ENCODE measurements at regions not wholly inside any gene's neighbourhood (a gene's known extent, or its start where the extent isn't known, plus 50 kb on each side); places are given as distances from the start of the nearest gene placed in this dataset.

DNA sequence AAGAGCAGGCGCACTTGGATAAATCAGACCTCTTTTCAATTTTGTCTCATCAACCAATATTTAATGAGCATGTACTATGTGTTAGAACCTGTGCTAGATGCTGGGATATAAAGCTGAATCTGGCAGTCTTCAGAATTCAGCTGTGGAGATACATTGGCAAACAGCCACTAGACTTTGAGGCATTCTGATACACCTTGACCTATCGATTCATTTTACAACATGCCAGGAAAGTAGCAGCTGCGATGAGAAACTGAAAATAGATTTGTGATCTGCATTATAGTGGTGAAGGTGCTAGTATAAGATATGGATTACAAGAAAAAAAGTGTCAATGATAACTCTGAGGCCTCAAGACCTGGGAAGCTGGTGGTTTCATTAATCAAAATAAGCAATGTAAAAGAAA, 1338.1 kb upstream of the TENM4 start:
- H3K36me3 ChIP-seq = no peaks in the 10 kb centered on the region
- H3K4me1 ChIP-seq (ENCODE audit: insufficient read depth) = peaks cover 2% of the 10 kb centered on the region
- TF ChIP-seq CTCF (IDR thresholded peaks at IDR 0.05) (no peak), EP300 (IDR thresholded peaks at IDR 0.05) (no peak), POLR2A (IDR thresholded peaks at IDR 0.05) (no peak)
- DNase-seq = no peak
- H3K27me3 ChIP-seq = no peaks in the 10 kb centered on the region
- H3K9me3 ChIP-seq = no peaks in the 10 kb centered on the region
- 82 to 84% (median 84%) methylated on average over 3 of the region's 3 CpGs for WGBS, 3 donors
- H3K4me3 ChIP-seq = no peak overlapping the region
- H3K27ac ChIP-seq = no peak overlapping the region
- intact Hi-C loops (cut with DNase I) = no loop called here

- H3K36me3 ChIP-seq = no peaks in the 10 kb centered on the region
- intact Hi-C loops (cut with DNase I) = no loop called here
- H3K4me3 ChIP-seq = no peak overlapping the region
- H3K27me3 ChIP-seq = no peaks in the 10 kb centered on the region
- TF ChIP-seq CTCF (IDR thresholded peaks at IDR 0.05) (no peak), POLR2A (IDR thresholded peaks at IDR 0.05) (no peak), EP300 (IDR thresholded peaks at IDR 0.05) (no peak)
- no peaks in the 10 kb centered on the region for H3K9me3 ChIP-seq
- H3K27ac ChIP-seq = no peak overlapping the region
- DNase-seq = no peak
- 62 to 72% (median 64%) methylated on average over 3 of the region's 3 CpGs for WGBS, 3 donors
- H3K4me1 ChIP-seq (ENCODE audit: insufficient read depth) = peaks cover 2% of the 10 kb centered on the region
These were observed 1337.6 kb upstream of the TENM4 start for GRCh38 chr11:80778432-80778831.

DNA sequence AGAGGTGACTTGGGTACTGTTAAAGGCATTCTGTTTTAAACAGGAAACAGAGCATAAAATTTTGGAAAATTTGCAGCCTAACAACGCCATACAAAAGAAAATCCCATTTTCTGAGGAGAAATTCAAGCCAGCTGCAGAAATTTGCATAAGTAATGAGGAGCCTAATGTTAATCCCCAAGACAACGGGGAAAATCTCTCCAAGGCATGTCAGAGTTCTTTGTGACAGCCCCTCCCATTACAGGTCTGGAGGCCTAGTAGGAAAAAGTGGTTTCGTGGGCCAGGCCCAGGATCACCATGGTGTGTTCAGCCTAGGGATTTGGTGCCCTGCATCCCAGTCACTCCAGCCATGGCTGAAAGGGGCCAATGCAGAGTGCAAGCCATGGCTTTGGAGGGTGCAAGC, 1333.1 kb upstream of the TENM4 start:
- Histone ChIP-seq H3K27ac (no peak overlapping the region), H3K27me3 (no peaks in the 10 kb centered on the region), H3K4me3 (no peak overlapping the region), H3K36me3 (no peaks in the 10 kb centered on the region), H3K4me1 (ENCODE audit: insufficient read depth) (no peaks in the 10 kb centered on the region), H3K9me3 (no peaks in the 10 kb centered on the region)
- DNase-seq = no peak
- intact Hi-C loops (cut with DNase I) = no loop called here
- 88 to 89% (median 89%) methylated on average over 3 of the region's 3 CpGs for WGBS, 3 donors
- TF ChIP-seq CTCF (IDR thresholded peaks at IDR 0.05) (no peak), EP300 (IDR thresholded peaks at IDR 0.05) (no peak), POLR2A (IDR thresholded peaks at IDR 0.05) (no peak)

- Histone ChIP-seq H3K4me3 (no peak overlapping the region), H3K27ac (no peak overlapping the region), H3K9me3 (no peaks in the 10 kb centered on the region), H3K4me1 (ENCODE audit: insufficient read depth) (no peaks in the 10 kb centered on the region), H3K36me3 (no peaks in the 10 kb centered on the region), H3K27me3 (no peaks in the 10 kb centered on the region)
- 74 to 76% (median 75%) methylated on average over 2 of the region's 2 CpGs for WGBS, 3 donors
- no peak for TF ChIP-seq EP300 (IDR thresholded peaks at IDR 0.05)
- no peak for TF ChIP-seq POLR2A (IDR thresholded peaks at IDR 0.05)
- no peak for TF ChIP-seq CTCF (IDR thresholded peaks at IDR 0.05)
- DNase-seq = no peak
- intact Hi-C loops (cut with DNase I) = no loop called here
These were observed 1330.2 kb upstream of the TENM4 start for GRCh38 chr11:80771017-80771416.

DNA sequence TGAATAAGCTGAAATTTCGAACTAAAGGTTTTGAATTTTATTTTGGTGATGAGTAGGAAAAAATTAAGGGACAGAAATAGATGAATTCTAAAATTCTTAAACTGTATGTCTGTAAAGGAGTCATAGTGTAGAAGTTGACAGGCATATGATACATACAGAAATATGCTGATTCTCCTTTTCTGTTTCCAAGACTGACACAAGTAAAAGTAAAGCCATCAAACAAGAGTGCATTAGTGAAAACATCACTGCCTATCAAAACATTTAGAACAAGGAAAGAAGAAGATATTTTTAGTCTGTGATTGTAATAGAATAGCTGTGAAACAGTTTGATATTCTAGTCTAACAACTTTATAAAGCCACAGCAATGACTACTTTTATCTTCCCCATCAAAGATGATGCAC, 1318.0 kb upstream of the TENM4 start:
- intact Hi-C loops (cut with DNase I) = no loop called here
- Histone ChIP-seq H3K9me3 (no peaks in the 10 kb centered on the region), H3K27me3 (no peaks in the 10 kb centered on the region), H3K4me1 (ENCODE audit: insufficient read depth) (no peaks in the 10 kb centered on the region), H3K27ac (no peak overlapping the region), H3K4me3 (no peak overlapping the region), H3K36me3 (no peaks in the 10 kb centered on the region)
- DNase-seq = no peak
- WGBS, 3 donors = 78 to 84% (median 79%) methylated on average over 1 of the region's 1 CpG
- TF ChIP-seq EP300 (IDR thresholded peaks at IDR 0.05) (no peak), CTCF (IDR thresholded peaks at IDR 0.05) (no peak), POLR2A (IDR thresholded peaks at IDR 0.05) (no peak)
